ENCODE measurements at regions not wholly inside any gene's neighbourhood (a gene's known extent, or its start where the extent isn't known, plus 50 kb on each side); places are given as distances from the start of the nearest gene placed in this dataset.

DNA sequence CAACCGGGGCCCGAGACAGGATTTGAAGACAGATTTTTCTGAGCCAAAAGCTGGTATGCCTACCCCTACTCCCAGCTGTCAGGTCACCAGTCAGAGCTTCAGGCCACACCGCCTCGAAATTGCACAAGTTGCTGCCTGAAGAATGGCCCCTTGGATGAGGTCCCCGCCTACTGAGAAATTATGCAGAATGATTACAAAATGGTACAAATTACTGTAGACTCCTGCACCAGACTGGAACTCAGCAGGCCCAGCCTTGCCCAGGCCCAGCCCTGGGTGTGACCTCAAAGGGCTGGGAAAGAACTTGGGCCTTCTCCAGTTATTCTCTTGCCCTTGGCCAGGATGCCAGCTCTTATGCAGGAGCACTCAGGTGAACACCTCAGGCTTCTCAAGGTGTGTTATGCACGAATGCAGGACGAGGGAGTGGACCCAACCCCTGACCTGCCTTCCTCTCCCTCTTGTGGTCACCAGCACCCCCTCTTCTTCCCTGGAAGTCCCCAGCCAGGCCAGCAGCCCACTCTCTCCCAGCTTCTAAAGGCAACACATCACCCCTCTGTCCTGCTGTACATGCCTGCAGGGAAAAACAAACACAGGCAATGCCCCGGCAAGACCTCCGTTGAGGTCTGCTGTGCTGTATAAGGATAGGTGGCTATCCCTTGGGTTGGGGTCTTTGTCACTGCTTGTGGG is 88.7 kb upstream of the NAA20 start:
- TF ChIP-seq ESRRG (CRISPR knock-in tag; IDR thresholded peaks at IDR 0.05) (no peak), TCF4 (CRISPR knock-in tag; IDR thresholded peaks at IDR 0.05; ENCODE audit: borderline replicate concordance) (no peak), ZFP30 (CRISPR knock-in tag; IDR thresholded peaks at IDR 0.05) (no peak), ZNF8 (CRISPR knock-in tag; IDR thresholded peaks at IDR 0.05) (no peak), SNAI2 (CRISPR knock-in tag; IDR thresholded peaks at IDR 0.05) (no peak), TOX (CRISPR knock-in tag; IDR thresholded peaks at IDR 0.05; ENCODE audit: borderline replicate concordance) (no peak)
- TF ChIP-seq, protein P1, sequence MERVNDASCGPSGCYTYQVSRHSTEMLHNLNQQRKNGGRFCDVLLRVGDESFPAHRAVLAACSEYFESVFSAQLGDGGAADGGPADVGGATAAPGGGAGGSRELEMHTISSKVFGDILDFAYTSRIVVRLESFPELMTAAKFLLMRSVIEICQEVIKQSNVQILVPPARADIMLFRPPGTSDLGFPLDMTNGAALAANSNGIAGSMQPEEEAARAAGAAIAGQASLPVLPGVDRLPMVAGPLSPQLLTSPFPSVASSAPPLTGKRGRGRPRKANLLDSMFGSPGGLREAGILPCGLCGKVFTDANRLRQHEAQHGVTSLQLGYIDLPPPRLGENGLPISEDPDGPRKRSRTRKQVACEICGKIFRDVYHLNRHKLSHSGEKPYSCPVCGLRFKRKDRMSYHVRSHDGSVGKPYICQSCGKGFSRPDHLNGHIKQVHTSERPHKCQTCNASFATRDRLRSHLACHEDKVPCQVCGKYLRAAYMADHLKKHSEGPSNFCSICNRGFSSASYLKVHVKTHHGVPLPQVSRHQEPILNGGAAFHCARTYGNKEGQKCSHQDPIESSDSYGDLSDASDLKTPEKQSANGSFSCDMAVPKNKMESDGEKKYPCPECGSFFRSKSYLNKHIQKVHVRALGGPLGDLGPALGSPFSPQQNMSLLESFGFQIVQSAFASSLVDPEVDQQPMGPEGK (CRISPR knock-in tag; IDR thresholded peaks at IDR 0.05; ENCODE audit: borderline replicate concordance): no peak
